Activated naive CD8-positive, alpha-beta T cell treated with anti-CD3 and anti-CD28 coated beads, Interleukin-2, amount 10 ng/mL, durations not matched to agents 7 days and 5 days (primary cell): ENCODE measurements at regions not wholly inside any gene's neighbourhood (a gene's known extent, or its start where the extent isn't known, plus 50 kb on each side); places are given as distances from the start of the nearest gene placed in this dataset.

Experiments
- ATAC-seq: fragments of 150-1000 bp; cut with Tn5 transposase; one replicate; pipeline ENCODE4 v1.10.0; 2021; ENCODE audit warnings: low read depth, moderate library complexity
- POLR2A ChIA-PET: fragments of 350-600 bp; sonication (Branson Sonifier 250); formaldehyde crosslinking; loops from one replicate; lab custom pipeline; 2021; ENCODE audit warnings: antibody characterized with exemption; lab: Charles Lee
- DNase-seq: peaks from one replicate; pipeline ENCODE4 v3.0.0; 2021
- H3K27ac Mint-ChIP-seq: one replicate; pipeline ENCODE4 v1.8.0; 2022; ENCODE audit warnings: mild to moderate bottlenecking, mixed read lengths
- H3K27me3 Mint-ChIP-seq: one replicate; pipeline ENCODE4 v1.8.0; 2022; ENCODE audit warnings: mild to moderate bottlenecking, moderate library complexity, mixed read lengths
- H3K36me3 Mint-ChIP-seq: one replicate; pipeline ENCODE4 v1.8.0; 2021; ENCODE audit warnings: mild to moderate bottlenecking, mixed read lengths
- H3K4me1 Mint-ChIP-seq: one replicate; pipeline ENCODE4 v1.8.0; 2021; ENCODE audit warnings: mixed read lengths
- H3K4me3 Mint-ChIP-seq: one replicate; pipeline ENCODE4 v1.8.0; 2022; ENCODE audit warnings: mild to moderate bottlenecking, moderate library complexity, mixed read lengths
- H3K9me3 Mint-ChIP-seq: one replicate; pipeline ENCODE4 v1.8.0; 2021; ENCODE audit warnings: mixed read lengths

- Mint-ChIP-seq H3K27me3 (peaks cover 29% of the 10 kb centered on the region), H3K4me3 (no peak overlapping the region), H3K9me3 (peaks cover 2% of the 10 kb centered on the region), H3K36me3 (no peaks in the 10 kb centered on the region), H3K27ac (no peak overlapping the region), H3K4me1 (peaks cover 17% of the 10 kb centered on the region)
- ATAC-seq (no peak), DNase-seq (no peak)
- POLR2A ChIA-PET = no interaction called here
Observed at GRCh38 chr14:97024300-97024699, 227.1 kb downstream of the VRK1 start.

GRCh38 chr14:97025722-97026121, 228.5 kb downstream of the VRK1 start:
- POLR2A ChIA-PET = no interaction called here
- Mint-ChIP-seq H3K27me3 (peaks cover 29% of the 10 kb centered on the region), H3K36me3 (no peaks in the 10 kb centered on the region), H3K9me3 (no peaks in the 10 kb centered on the region), H3K27ac (no peak overlapping the region), H3K4me3 (no peak overlapping the region), H3K4me1 (peaks cover 17% of the 10 kb centered on the region)
- ATAC-seq (no peak), DNase-seq (no peak)

- peaks cover 35% of the 10 kb centered on the region for H3K27me3 Mint-ChIP-seq
- H3K27ac Mint-ChIP-seq = no peak overlapping the region
- H3K36me3 Mint-ChIP-seq = peaks cover 10% of the 10 kb centered on the region
- H3K4me1 Mint-ChIP-seq = peaks cover 7% of the 10 kb centered on the region
- peaks cover 4% of the 10 kb centered on the region for H3K9me3 Mint-ChIP-seq
- POLR2A ChIA-PET = no interaction called here
- no peak overlapping the region for H3K4me3 Mint-ChIP-seq
- ATAC-seq (no peak), DNase-seq (no peak)
Observed at GRCh38 chr14:97027256-97027999, 230.2 kb downstream of the VRK1 start.

- H3K9me3 Mint-ChIP-seq = peaks cover 4% of the 10 kb centered on the region
- POLR2A ChIA-PET = no interaction called here
- H3K4me1 Mint-ChIP-seq = peaks cover 8% of the 10 kb centered on the region
- no peak overlapping the region for H3K4me3 Mint-ChIP-seq
- ATAC-seq (no peak), DNase-seq (no peak)
- no peak overlapping the region for H3K27ac Mint-ChIP-seq
- peaks cover 42% of the 10 kb centered on the region for H3K27me3 Mint-ChIP-seq
- H3K36me3 Mint-ChIP-seq = peaks cover 11% of the 10 kb centered on the region
Observed at GRCh38 chr14:97028382-97028781, 231.2 kb downstream of the VRK1 start.

GRCh38 chr14:97029800-97030199, 232.6 kb downstream of the VRK1 start:
- Mint-ChIP-seq H3K27me3 (peaks cover 43% of the 10 kb centered on the region), H3K4me3 (no peak overlapping the region), H3K36me3 (peaks cover 11% of the 10 kb centered on the region), H3K4me1 (peaks cover 8% of the 10 kb centered on the region), H3K27ac (no peak overlapping the region), H3K9me3 (peaks cover 4% of the 10 kb centered on the region)
- no peak for ATAC-seq
- DNase-seq = no peak
- POLR2A ChIA-PET = no interaction called here

- peaks cover 11% of the 10 kb centered on the region for H3K36me3 Mint-ChIP-seq
- DNase-seq (no peak), ATAC-seq (no peak)
- no peak overlapping the region for H3K27ac Mint-ChIP-seq
- peaks cover 6% of the 10 kb centered on the region for H3K9me3 Mint-ChIP-seq
- peaks cover 53% of the 10 kb centered on the region for H3K27me3 Mint-ChIP-seq
- no peak overlapping the region for H3K4me3 Mint-ChIP-seq
- peaks cover 8% of the 10 kb centered on the region for H3K4me1 Mint-ChIP-seq
- POLR2A ChIA-PET = no interaction called here
Observed at GRCh38 chr14:97031530-97031929, 234.3 kb downstream of the VRK1 start.

- H3K27ac Mint-ChIP-seq = no peak overlapping the region
- peak overlapping the region; percentile 50 for H3K4me3 Mint-ChIP-seq
- POLR2A ChIA-PET = interaction anchor here (0.6 kb wide), 1 partner anchor 693 kb away, joined by 7 read pairs; no protein-coding TSS in a partner anchor
- H3K27me3 Mint-ChIP-seq = peaks cover 61% of the 10 kb centered on the region
- H3K9me3 Mint-ChIP-seq = peaks cover 8% of the 10 kb centered on the region
- ATAC-seq (no peak), DNase-seq (peak; percentile 31)
- H3K4me1 Mint-ChIP-seq = peaks cover 4% of the 10 kb centered on the region
- H3K36me3 Mint-ChIP-seq = peaks cover 12% of the 10 kb centered on the region
Observed at GRCh38 chr14:97033556-97034081, 236.4 kb downstream of the VRK1 start.

- H3K36me3 Mint-ChIP-seq = peaks cover 11% of the 10 kb centered on the region
- no peak overlapping the region for H3K27ac Mint-ChIP-seq
- no peak overlapping the region for H3K4me3 Mint-ChIP-seq
- H3K9me3 Mint-ChIP-seq = peaks cover 19% of the 10 kb centered on the region
- H3K4me1 Mint-ChIP-seq = peaks cover 3% of the 10 kb centered on the region
- no peak for DNase-seq
- peaks cover 56% of the 10 kb centered on the region for H3K27me3 Mint-ChIP-seq
- no peak for ATAC-seq
- POLR2A ChIA-PET = no interaction called here
Observed at GRCh38 chr14:97036086-97036852, 239.1 kb downstream of the VRK1 start.

- peaks cover 18% of the 10 kb centered on the region for H3K9me3 Mint-ChIP-seq
- DNase-seq = no peak
- H3K4me3 Mint-ChIP-seq = no peak overlapping the region
- H3K4me1 Mint-ChIP-seq = no peaks in the 10 kb centered on the region
- H3K27ac Mint-ChIP-seq = no peak overlapping the region
- no peak for ATAC-seq
- POLR2A ChIA-PET = no interaction called here
- H3K27me3 Mint-ChIP-seq = peaks cover 28% of the 10 kb centered on the region
- peaks cover 4% of the 10 kb centered on the region for H3K36me3 Mint-ChIP-seq
Observed at GRCh38 chr14:97039717-97040363, 242.7 kb downstream of the VRK1 start.

- H3K4me1 Mint-ChIP-seq = no peaks in the 10 kb centered on the region
- no peaks in the 10 kb centered on the region for H3K36me3 Mint-ChIP-seq
- no peaks in the 10 kb centered on the region for H3K9me3 Mint-ChIP-seq
- H3K27me3 Mint-ChIP-seq = peaks cover 2% of the 10 kb centered on the region
- DNase-seq = no peak
- no peak overlapping the region for H3K27ac Mint-ChIP-seq
- POLR2A ChIA-PET = interaction anchor here (1.2 kb wide), 1 partner anchor 11 kb away, joined by 3 read pairs; no protein-coding TSS in a partner anchor
- H3K4me3 Mint-ChIP-seq = no peak overlapping the region
- no peak for ATAC-seq
Observed at GRCh38 chr14:97046967-97047366, 249.8 kb downstream of the VRK1 start.

GRCh38 chr14:97052001-97052400, 254.8 kb downstream of the VRK1 start:
- POLR2A ChIA-PET = no interaction called here
- no peaks in the 10 kb centered on the region for H3K9me3 Mint-ChIP-seq
- peak overlapping the region; percentile 19 for H3K27ac Mint-ChIP-seq
- no peaks in the 10 kb centered on the region for H3K4me1 Mint-ChIP-seq
- ATAC-seq = no peak
- no peak for DNase-seq
- peaks cover 2% of the 10 kb centered on the region for H3K27me3 Mint-ChIP-seq
- H3K36me3 Mint-ChIP-seq = no peaks in the 10 kb centered on the region
- no peak overlapping the region for H3K4me3 Mint-ChIP-seq

GRCh38 chr14:97053941-97054340, 256.8 kb downstream of the VRK1 start:
- ATAC-seq (no peak), DNase-seq (no peak)
- Mint-ChIP-seq H3K9me3 (no peaks in the 10 kb centered on the region), H3K4me3 (no peak overlapping the region), H3K27me3 (peaks cover 2% of the 10 kb centered on the region), H3K27ac (peak overlapping the region; percentile 0), H3K4me1 (no peaks in the 10 kb centered on the region), H3K36me3 (no peaks in the 10 kb centered on the region)
- POLR2A ChIA-PET = no interaction called here

GRCh38 chr14:97055355-97055754, 258.2 kb downstream of the VRK1 start:
- H3K9me3 Mint-ChIP-seq = no peaks in the 10 kb centered on the region
- H3K36me3 Mint-ChIP-seq = no peaks in the 10 kb centered on the region
- H3K4me1 Mint-ChIP-seq = no peaks in the 10 kb centered on the region
- peaks cover 2% of the 10 kb centered on the region for H3K27me3 Mint-ChIP-seq
- POLR2A ChIA-PET = no interaction called here
- ATAC-seq = no peak
- no peak for DNase-seq
- no peak overlapping the region for H3K4me3 Mint-ChIP-seq
- H3K27ac Mint-ChIP-seq = no peak overlapping the region
